Peyer's patch (tissue), 4 donors: ENCODE measurements at regions not wholly inside any gene's neighbourhood (a gene's known extent, or its start where the extent isn't known, plus 50 kb on each side); places are given as distances from the start of the nearest gene placed in this dataset.

Experiments used
- CTCF ChIP-seq, 6 experiments: fragments of 450-650 bp in 4 of 6; fragments of 200-600 bp in 2 of 6; sonication (generic) in 1 of 6; IDR thresholded peaks; one replicate each; pipeline ENCODE4 v1.5.1; 2017 to 2019; ENCODE audit warnings: antibody characterized with exemption in 6 of 6, mild to moderate bottlenecking in 3 of 6, moderate library complexity in 1 of 6
- POLR2A ChIP-seq, 2 donors: fragments of 450-650 bp; IDR thresholded peaks; one replicate each; pipeline ENCODE4 v1.5.1; 2017; ENCODE audit warnings: antibody characterized with exemption in 2 of 2, mild to moderate bottlenecking in 2 of 2, moderate library complexity in 2 of 2

DNA sequence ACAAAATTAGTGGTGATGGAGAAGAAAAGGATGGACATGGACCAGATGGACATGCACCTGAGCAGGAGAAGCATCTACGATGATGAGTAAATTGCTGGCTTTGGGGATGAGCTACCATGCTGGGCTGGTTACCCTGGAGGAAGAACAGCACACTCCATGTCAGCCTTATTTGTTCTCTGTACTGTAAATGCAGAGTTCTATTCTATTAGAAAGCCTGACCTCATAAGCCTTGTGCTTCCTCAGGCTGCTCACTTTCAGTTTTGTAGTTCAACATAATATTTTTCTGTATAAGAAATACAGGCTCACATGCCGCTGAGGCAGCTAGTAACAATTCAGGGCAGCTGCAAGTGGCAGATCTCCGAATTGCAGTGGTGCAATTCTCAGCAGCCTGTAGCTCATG, 249.6 kb downstream of the PLA2G4A start:
- TF ChIP-seq POLR2A (IDR thresholded peaks at IDR 0.05) = no peak
- TF ChIP-seq CTCF (IDR thresholded peaks at IDR 0.05) = no peak
